A673 (cell line): ENCODE measurements at regions not wholly inside any gene's neighbourhood (a gene's known extent, or its start where the extent isn't known, plus 50 kb on each side); places are given as distances from the start of the nearest gene placed in this dataset.

Experiments
- BruUV-seq: library from RNA; stranded (reverse); fragments of 400-500 nt; replicated peaks from 2 replicates; lab custom pipeline; 2021; lab: Mats Ljungman, UMichigan
- CTCF ChIA-PET: fragments of 300-600 bp; sonication (Branson Sonifier 250); formaldehyde crosslinking; loops from one replicate; lab custom pipeline; 2022; ENCODE audit warnings: antibody characterized with exemption; lab: Charles Lee
- POLR2A ChIA-PET: fragments of 300-600 bp; sonication (Branson Sonifier 250); formaldehyde crosslinking; loops from one replicate; lab custom pipeline; 2022; ENCODE audit warnings: antibody characterized with exemption; ENCODE audit not compliant: low non-redundant PET; lab: Charles Lee
- DNase-seq: peaks from one replicate; pipeline ENCODE4 v3.0.0-alpha.2; 2015; ENCODE audit warnings: low spot score
- H3K27ac ChIP-seq: fragments of 200-600 bp; sonication (generic); 2 replicates; pipeline ENCODE4 v1.5.1; 2016; ENCODE audit warnings: mixed run types, low read depth, mild to moderate bottlenecking, mixed read lengths, antibody characterized with exemption, low read length; ENCODE audit not compliant: poor library complexity, severe bottlenecking
- H3K27me3 ChIP-seq: fragments of 200-600 bp; sonication (generic); replicated peaks from 2 replicates; pipeline ENCODE4 v1.6.1; 2017; ENCODE audit warnings: mixed run types, low read depth, mild to moderate bottlenecking, mixed read lengths, antibody characterized with exemption, low read length; ENCODE audit not compliant: insufficient read depth, poor library complexity
- H3K36me3 ChIP-seq: fragments of 200-600 bp; sonication (generic); 2 replicates; pipeline ENCODE4 v1.6.1; 2016; ENCODE audit warnings: mixed run types, mild to moderate bottlenecking, mixed read lengths, antibody characterized with exemption, low read length; ENCODE audit not compliant: insufficient read depth, poor library complexity, severe bottlenecking
- H3K4me1 ChIP-seq: fragments of 200-600 bp; sonication (generic); 2 replicates; pipeline ENCODE4 v1.6.1; 2017; ENCODE audit warnings: mixed run types, mild to moderate bottlenecking, mixed read lengths, antibody characterized with exemption, low read length; ENCODE audit not compliant: insufficient read depth, poor library complexity, severe bottlenecking
- H3K4me3 ChIP-seq: fragments of 200-600 bp; sonication (generic); 2 replicates; pipeline ENCODE4 v1.5.1; 2016; ENCODE audit warnings: low read depth, mixed run types, mild to moderate bottlenecking, mixed read lengths, low read length; ENCODE audit not compliant: poor library complexity, severe bottlenecking
- H3K9me3 ChIP-seq: fragments of 200-600 bp; sonication (generic); 2 replicates; pipeline ENCODE4 v1.6.1; 2016; ENCODE audit warnings: mixed run types, low read depth, mild to moderate bottlenecking, mixed read lengths, antibody characterized with exemption, low read length; ENCODE audit not compliant: poor library complexity, severe bottlenecking
- CTCF ChIP-seq: fragments of 300-800, 200-600 bp; sonication (generic); conservative IDR thresholded peaks from 2 replicates; pipeline ENCODE4 v1.5.1; 2017; ENCODE audit warnings: low read depth, mild to moderate bottlenecking, antibody characterized with exemption, low read length, moderate library complexity, mixed read lengths
- EZH2 ChIP-seq: fragments of 200-600 bp; sonication (generic); IDR thresholded peaks from 2 replicates; pipeline ENCODE4 v1.6.1; 2017; ENCODE audit warnings: borderline replicate concordance, low read depth, mild to moderate bottlenecking, mixed read lengths, antibody characterized with exemption, low read length; ENCODE audit not compliant: poor library complexity, severe bottlenecking
- intact Hi-C: fragments of 100-400 bp; cut with micrococcal nuclease; formaldehyde crosslinking; loops from one replicate; pipeline ENCODE4 v1.10.0; 2022; ENCODE audit not compliant: unreplicated experiment

DNA sequence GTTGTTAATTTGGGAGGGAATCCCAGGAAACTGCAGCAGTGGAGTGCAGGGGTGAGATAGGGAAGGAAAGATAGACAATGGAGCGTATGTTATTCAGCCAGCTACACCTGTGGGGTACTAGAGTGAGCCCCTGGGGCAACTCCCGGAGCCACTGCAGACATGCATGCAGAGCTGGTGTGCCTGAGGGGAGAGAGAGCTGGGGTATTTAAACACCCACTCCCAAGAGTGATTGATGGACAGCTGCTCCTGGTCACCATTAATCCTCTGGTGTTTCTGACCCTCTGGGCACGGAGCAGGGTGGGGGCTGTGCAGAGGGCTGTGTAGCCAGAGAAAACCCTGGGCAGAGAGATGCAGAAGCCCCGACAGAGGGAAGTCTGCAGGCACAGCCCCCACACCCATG lies 146.7 kb upstream of the CDH4 start:
- DNase-seq, result no peak
- no TSS peak for BruUV-seq
- ChIA-PET CTCF (no interaction called here), POLR2A (no interaction called here)
- Histone ChIP-seq H3K27me3 (peaks cover 61% of the 10 kb centered on the region), H3K36me3 (no peaks in the 10 kb centered on the region), H3K9me3 (no peaks in the 10 kb centered on the region), H3K4me1 (no peaks in the 10 kb centered on the region), H3K4me3 (no peak overlapping the region), H3K27ac (no peak overlapping the region)
- TF ChIP-seq CTCF (no peak), EZH2 (no peak)
- intact Hi-C loops, result no loop called here

GRCh38 chr20:61106438-61106837 lies 145.6 kb upstream of the CDH4 start:
- TF ChIP-seq EZH2, result no peak
- TF ChIP-seq CTCF, result no peak
- no peak overlapping the region for H3K4me3 ChIP-seq
- CTCF ChIA-PET, result no interaction called here
- intact Hi-C loops, result no loop called here
- no peaks in the 10 kb centered on the region for H3K36me3 ChIP-seq
- DNase-seq, result no peak
- no peaks in the 10 kb centered on the region for H3K4me1 ChIP-seq
- H3K27me3 ChIP-seq, result peaks cover 61% of the 10 kb centered on the region
- H3K27ac ChIP-seq, result no peak overlapping the region
- POLR2A ChIA-PET, result no interaction called here
- H3K9me3 ChIP-seq, result no peaks in the 10 kb centered on the region
- no TSS peak for BruUV-seq

- Histone ChIP-seq H3K27me3 (peaks cover 75% of the 10 kb centered on the region), H3K4me3 (no peak overlapping the region), H3K27ac (no peak overlapping the region), H3K36me3 (no peaks in the 10 kb centered on the region), H3K9me3 (no peaks in the 10 kb centered on the region), H3K4me1 (no peaks in the 10 kb centered on the region)
- DNase-seq, result no peak
- POLR2A ChIA-PET, result no interaction called here
- CTCF ChIA-PET, result no interaction called here
- no TSS peak for BruUV-seq
- TF ChIP-seq EZH2 (no peak), CTCF (no peak)
- intact Hi-C loops, result no loop called here
These were observed 142.7 kb upstream of the CDH4 start for GRCh38 chr20:61109221-61109805.
